ENCODE measurements at regions not wholly inside any gene's neighbourhood (a gene's known extent, or its start where the extent isn't known, plus 50 kb on each side); places are given as distances from the start of the nearest gene placed in this dataset.

DNA sequence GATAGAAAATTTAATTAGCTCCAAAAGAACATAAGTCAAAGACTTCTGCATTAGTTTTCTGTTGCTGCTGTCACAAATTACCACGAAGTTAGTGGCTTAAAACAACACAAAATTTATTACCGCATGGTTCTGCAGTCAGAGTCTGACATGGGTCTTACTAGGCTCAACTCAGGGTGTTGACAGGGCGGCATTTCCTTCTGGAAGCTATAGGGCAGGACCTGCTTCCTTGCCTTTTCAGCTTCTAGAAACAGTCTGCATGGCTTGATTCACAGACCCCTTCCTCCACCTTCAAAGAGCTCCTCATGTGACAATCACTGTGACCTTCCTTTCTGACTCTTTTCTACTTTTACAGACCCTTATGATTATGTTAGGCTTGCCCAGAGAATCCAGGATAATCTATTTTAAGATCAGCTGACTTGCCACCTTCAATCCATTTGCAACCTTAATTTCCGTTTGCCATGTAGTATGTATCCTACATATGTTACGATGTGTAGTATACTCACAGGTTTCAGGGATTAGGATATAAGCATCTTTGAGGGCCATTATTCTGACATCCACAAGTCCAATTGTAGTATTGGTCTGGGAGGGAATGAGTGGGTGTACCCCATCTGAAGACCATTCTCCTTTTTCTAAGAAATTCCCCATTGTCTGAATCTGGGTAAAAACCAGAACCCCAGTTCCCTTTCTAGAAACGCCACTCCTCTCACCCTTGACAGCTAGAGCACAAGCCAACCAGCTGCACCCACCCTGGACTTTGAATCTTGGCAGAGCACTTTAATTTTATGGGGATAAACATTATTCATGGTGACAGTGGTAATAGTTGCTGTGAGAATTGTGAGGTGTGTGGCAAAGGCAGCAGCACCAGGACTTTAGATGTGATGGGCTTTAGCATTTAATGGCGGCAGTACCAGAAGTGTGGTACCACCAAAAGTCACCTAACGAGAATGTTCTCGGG, 265.5 kb downstream of the KCNJ2 start:
- no peaks in the 10 kb centered on the region for H3K9me3 ChIP-seq (ENCODE audit: control insufficient read depth in 4 of 4, low read length in 3 of 4)
- H3K4me3 ChIP-seq (ENCODE audit: low read depth in 1 of 3, low read length in 3 of 3): no peak overlapping the region
- no peak for TF ChIP-seq RXRA (IDR thresholded peaks at IDR 0.05)
- TF ChIP-seq HNF4A (conservative IDR thresholded peaks at IDR 0.05): no peak
- TF ChIP-seq JUND (IDR thresholded peaks at IDR 0.05): no peak
- TF ChIP-seq ZBTB33 (IDR thresholded peaks at IDR 0.05): no peak
- TF ChIP-seq HNF4G (IDR thresholded peaks at IDR 0.05): no peak
- TF ChIP-seq TAF1 (conservative IDR thresholded peaks at IDR 0.05): no peak
- TF ChIP-seq, protein P1, sequence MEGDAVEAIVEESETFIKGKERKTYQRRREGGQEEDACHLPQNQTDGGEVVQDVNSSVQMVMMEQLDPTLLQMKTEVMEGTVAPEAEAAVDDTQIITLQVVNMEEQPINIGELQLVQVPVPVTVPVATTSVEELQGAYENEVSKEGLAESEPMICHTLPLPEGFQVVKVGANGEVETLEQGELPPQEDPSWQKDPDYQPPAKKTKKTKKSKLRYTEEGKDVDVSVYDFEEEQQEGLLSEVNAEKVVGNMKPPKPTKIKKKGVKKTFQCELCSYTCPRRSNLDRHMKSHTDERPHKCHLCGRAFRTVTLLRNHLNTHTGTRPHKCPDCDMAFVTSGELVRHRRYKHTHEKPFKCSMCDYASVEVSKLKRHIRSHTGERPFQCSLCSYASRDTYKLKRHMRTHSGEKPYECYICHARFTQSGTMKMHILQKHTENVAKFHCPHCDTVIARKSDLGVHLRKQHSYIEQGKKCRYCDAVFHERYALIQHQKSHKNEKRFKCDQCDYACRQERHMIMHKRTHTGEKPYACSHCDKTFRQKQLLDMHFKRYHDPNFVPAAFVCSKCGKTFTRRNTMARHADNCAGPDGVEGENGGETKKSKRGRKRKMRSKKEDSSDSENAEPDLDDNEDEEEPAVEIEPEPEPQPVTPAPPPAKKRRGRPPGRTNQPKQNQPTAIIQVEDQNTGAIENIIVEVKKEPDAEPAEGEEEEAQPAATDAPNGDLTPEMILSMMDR (IDR thresholded peaks at IDR 0.05; ENCODE audit: low read depth, low read length, missing input control): no peak
- no peak for TF ChIP-seq EGR1 (IDR thresholded peaks at IDR 0.05; ENCODE audit: low read depth in 2 of 2)
- TF ChIP-seq YY1 (IDR thresholded peaks at IDR 0.05): no peak
- TF ChIP-seq FOXA2 (IDR thresholded peaks at IDR 0.05): no peak
- TF ChIP-seq NR2F2 (IDR thresholded peaks at IDR 0.05): no peak
- TF ChIP-seq, protein P2, sequence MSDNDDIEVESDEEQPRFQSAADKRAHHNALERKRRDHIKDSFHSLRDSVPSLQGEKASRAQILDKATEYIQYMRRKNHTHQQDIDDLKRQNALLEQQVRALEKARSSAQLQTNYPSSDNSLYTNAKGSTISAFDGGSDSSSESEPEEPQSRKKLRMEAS (IDR thresholded peaks at IDR 0.05): no peak
- no peak for TF ChIP-seq FOXA1 (IDR thresholded peaks at IDR 0.05)
- no peak for TF ChIP-seq GABPA (IDR thresholded peaks at IDR 0.05 in 1 of 2, conservative IDR thresholded peaks at IDR 0.05 in 1 of 2)
- no peaks in the 10 kb centered on the region for H3K4me1 ChIP-seq (ENCODE audit: control insufficient read depth in 4 of 4, insufficient read depth in 4 of 4, low read length in 3 of 4)
- no peaks in the 10 kb centered on the region for H3K36me3 ChIP-seq (ENCODE audit: control insufficient read depth in 4 of 4, insufficient read depth in 3 of 4, low read depth in 1 of 4, low read length in 3 of 4)
- H3K9ac ChIP-seq (ENCODE audit: low read depth in 1 of 2, low read length in 2 of 2): no peak overlapping the region
- DNase-seq (ENCODE audit: low spot score): no peak
- 71% methylated on average over 9 of the region's 9 CpGs for WGBS
- no peak overlapping the region for H3K27ac ChIP-seq (ENCODE audit: low read depth in 1 of 2, low read length in 2 of 2)
- no peaks in the 10 kb centered on the region for H3K27me3 ChIP-seq (ENCODE audit: control insufficient read depth in 4 of 4, insufficient read depth in 4 of 4, low read length in 3 of 4)

DNA sequence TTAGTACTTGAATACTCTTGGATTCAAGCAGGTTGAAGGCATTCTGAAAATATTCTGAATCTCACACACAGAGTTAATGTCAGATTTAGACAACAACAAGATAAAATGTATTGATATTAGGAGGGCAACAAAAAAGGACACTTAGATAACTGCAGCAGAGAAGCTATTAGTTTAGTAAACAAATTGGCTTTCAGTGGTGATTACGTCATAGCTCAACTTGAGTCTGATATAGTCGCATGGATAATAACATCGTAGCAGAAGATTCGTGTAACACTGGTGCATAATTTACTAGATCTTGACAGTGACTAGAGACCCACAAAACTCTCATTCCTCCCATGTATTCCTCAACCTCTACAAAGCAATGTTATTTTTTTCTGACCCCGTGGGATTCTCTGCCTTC, 268.3 kb downstream of the KCNJ2 start:
- Histone ChIP-seq H3K27ac (ENCODE audit: low read depth in 1 of 2, low read length in 2 of 2) (no peak overlapping the region), H3K27me3 (ENCODE audit: control insufficient read depth in 4 of 4, insufficient read depth in 4 of 4, low read length in 3 of 4) (no peaks in the 10 kb centered on the region), H3K4me1 (ENCODE audit: control insufficient read depth in 4 of 4, insufficient read depth in 4 of 4, low read length in 3 of 4) (no peaks in the 10 kb centered on the region), H3K9me3 (ENCODE audit: control insufficient read depth in 4 of 4, low read length in 3 of 4) (no peaks in the 10 kb centered on the region), H3K9ac (ENCODE audit: low read depth in 1 of 2, low read length in 2 of 2) (no peak overlapping the region), H3K36me3 (ENCODE audit: control insufficient read depth in 4 of 4, insufficient read depth in 3 of 4, low read depth in 1 of 4, low read length in 3 of 4) (no peaks in the 10 kb centered on the region), H3K4me3 (ENCODE audit: low read depth in 1 of 3, low read length in 3 of 3) (no peak overlapping the region)
- 74% methylated on average over 5 of the region's 5 CpGs for WGBS
- TF ChIP-seq, protein P1 (IDR thresholded peaks at IDR 0.05; ENCODE audit: low read depth, low read length, missing input control): no peak
- TF ChIP-seq JUND (IDR thresholded peaks at IDR 0.05) (no peak), FOXA1 (IDR thresholded peaks at IDR 0.05) (no peak), ZBTB33 (IDR thresholded peaks at IDR 0.05) (no peak), FOXA2 (IDR thresholded peaks at IDR 0.05) (no peak), YY1 (IDR thresholded peaks at IDR 0.05) (no peak), REST (IDR thresholded peaks at IDR 0.05) (no peak), RAD21 (IDR thresholded peaks at IDR 0.05) (no peak), NR2F2 (IDR thresholded peaks at IDR 0.05) (no peak), EGR1 (IDR thresholded peaks at IDR 0.05; ENCODE audit: low read depth in 2 of 2) (no peak), TAF1 (conservative IDR thresholded peaks at IDR 0.05) (no peak), RXRA (IDR thresholded peaks at IDR 0.05) (no peak), HNF4A (conservative IDR thresholded peaks at IDR 0.05) (no peak)
- TF ChIP-seq, protein P2 (IDR thresholded peaks at IDR 0.05): no peak
- TF ChIP-seq, protein P3, sequence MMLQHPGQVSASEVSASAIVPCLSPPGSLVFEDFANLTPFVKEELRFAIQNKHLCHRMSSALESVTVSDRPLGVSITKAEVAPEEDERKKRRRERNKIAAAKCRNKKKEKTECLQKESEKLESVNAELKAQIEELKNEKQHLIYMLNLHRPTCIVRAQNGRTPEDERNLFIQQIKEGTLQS (IDR thresholded peaks at IDR 0.05): no peak
- DNase-seq (ENCODE audit: low spot score): no peak

Measured in liver (tissue), 8 donors.